GM19025 (cell line): ENCODE measurements at regions not wholly inside any gene's neighbourhood (a gene's known extent, or its start where the extent isn't known, plus 50 kb on each side); places are given as distances from the start of the nearest gene placed in this dataset.
"Not testable (repeated sequence)": the region's sequence is repeated elsewhere in the genome, so short reads cannot be mapped to it uniquely, and the experiment has no call there.

ENCODE experiments used
- ATAC-seq: cut with Tn5 transposase; IDR thresholded peaks from one replicate; pipeline ENCODE4 v1.9.1; 2021; ENCODE audit warnings: mild to moderate bottlenecking, low read depth, moderate library complexity; ENCODE audit not compliant: unreplicated experiment

GRCh38 chr5:56316299-56316994, 83.3 kb upstream of the ANKRD55 start:
- ATAC-seq: no peak

- ATAC-seq: no peak
These were observed 81.4 kb upstream of the ANKRD55 start for GRCh38 chr5:56314529-56314928.

GRCh38 chr5:56313596-56313995, 80.5 kb upstream of the ANKRD55 start:
- no peak for ATAC-seq

GRCh38 chr5:56313004-56313531, 79.9 kb upstream of the ANKRD55 start:
- no peak for ATAC-seq

- ATAC-seq: no peak
These were observed 78.3 kb upstream of the ANKRD55 start for GRCh38 chr5:56311306-56311905.

GRCh38 chr5:56310711-56311204, 77.6 kb upstream of the ANKRD55 start:
- ATAC-seq: no peak

GRCh38 chr5:56309262-56309826, 76.2 kb upstream of the ANKRD55 start:
- no peak for ATAC-seq

- no peak for ATAC-seq
These were observed 74.7 kb upstream of the ANKRD55 start for GRCh38 chr5:56307714-56308333.

- ATAC-seq: no peak
These were observed 73.5 kb upstream of the ANKRD55 start for GRCh38 chr5:56306433-56307150.

- ATAC-seq: no peak
These were observed 72.1 kb upstream of the ANKRD55 start for GRCh38 chr5:56305001-56305950.

GRCh38 chr5:56303511-56303910, 70.4 kb upstream of the ANKRD55 start:
- no peak for ATAC-seq

GRCh38 chr5:56302027-56302426, 68.9 kb upstream of the ANKRD55 start:
- no peak for ATAC-seq

- no peak for ATAC-seq
These were observed 67.9 kb upstream of the ANKRD55 start for GRCh38 chr5:56301069-56301468.

- ATAC-seq: no peak
These were observed 66.1 kb upstream of the ANKRD55 start for GRCh38 chr5:56299212-56299611.

- no peak for ATAC-seq
These were observed 65.4 kb upstream of the ANKRD55 start for GRCh38 chr5:56298336-56299090.

- no peak for ATAC-seq
These were observed 64.7 kb upstream of the ANKRD55 start for GRCh38 chr5:56297851-56298250.

GRCh38 chr5:56295311-56295710, 62.2 kb upstream of the ANKRD55 start:
- not testable (repeated sequence) for ATAC-seq

GRCh38 chr5:56294354-56294753, 61.2 kb upstream of the ANKRD55 start:
- no peak for ATAC-seq

GRCh38 chr5:56292874-56293273, 59.7 kb upstream of the ANKRD55 start:
- not testable (repeated sequence) for ATAC-seq
